Keratinocyte (primary cell): ENCODE measurements at regions not wholly inside any gene's neighbourhood (a gene's known extent, or its start where the extent isn't known, plus 50 kb on each side); places are given as distances from the start of the nearest gene placed in this dataset.

Experiments
- DNase-seq: peaks from one replicate; pipeline ENCODE4 v3.0.0-alpha.2; 2011; ENCODE audit warnings: low read depth, missing footprints, low spot score
- FAIRE-seq: peaks from 2 replicates; lab custom pipeline; 2011; peaks lifted over from hg19 to GRCh38; lab: Jason Lieb, UNC
- H2AFZ ChIP-seq: 2 replicates; pipeline ENCODE4 v1.6.0; 2012; ENCODE audit warnings: low read length, control low read depth, inconsistent platforms; ENCODE audit not compliant: control insufficient read depth
- H3K27ac ChIP-seq: 2 replicates; pipeline ENCODE4 v1.5.1; 2011; ENCODE audit warnings: low read length; ENCODE audit not compliant: control insufficient read depth, insufficient read depth
- H3K27me3 ChIP-seq: 3 replicates; pipeline ENCODE4 v1.6.0; 2011; ENCODE audit warnings: low read length; ENCODE audit not compliant: control insufficient read depth, insufficient read depth; ENCODE audit errors: extremely low read depth
- H3K36me3 ChIP-seq, 2 experiments: 2 replicates in 1 of 2; 3 replicates in 1 of 2; pipeline ENCODE4 v1.5.1; 2011; ENCODE audit warnings: low read length in 2 of 2, mild to moderate bottlenecking in 1 of 2; ENCODE audit not compliant: control insufficient read depth in 2 of 2, insufficient read depth in 2 of 2; ENCODE audit errors: extremely low read depth in 1 of 2
- H3K4me1 ChIP-seq: 3 replicates; pipeline ENCODE4 v1.5.1; 2011; ENCODE audit warnings: low read length; ENCODE audit not compliant: control insufficient read depth, insufficient read depth; ENCODE audit errors: extremely low read depth
- H3K4me2 ChIP-seq: 3 replicates; pipeline ENCODE4 v1.6.0; 2011; ENCODE audit warnings: low read depth, low read length; ENCODE audit not compliant: control insufficient read depth, insufficient read depth; ENCODE audit errors: extremely low read depth
- H3K4me3 ChIP-seq, 3 experiments: fragments of 200-600 bp in 1 of 3; sonication (generic) in 1 of 3; 2 replicates in 2 of 3; 3 replicates in 1 of 3; pipeline ENCODE4 v1.5.1; 2011 to 2016; ENCODE audit warnings: low read length in 3 of 3, mild to moderate bottlenecking in 3 of 3, control low read depth in 2 of 3, inconsistent platforms in 1 of 3, low read depth in 1 of 3, mixed read lengths in 1 of 3, mixed run types in 1 of 3, moderate library complexity in 1 of 3; ENCODE audit not compliant: control insufficient read depth in 2 of 3, insufficient read depth in 2 of 3; ENCODE audit errors: extremely low read depth in 1 of 3
- H3K79me2 ChIP-seq: 2 replicates; pipeline ENCODE4 v1.6.0; 2012; ENCODE audit warnings: low read length; ENCODE audit not compliant: control insufficient read depth, insufficient read depth
- H3K9ac ChIP-seq: 3 replicates; pipeline ENCODE4 v1.6.0; 2011; ENCODE audit warnings: low read length; ENCODE audit not compliant: control insufficient read depth, insufficient read depth; ENCODE audit errors: extremely low read depth
- H3K9me1 ChIP-seq: 3 replicates; pipeline ENCODE4 v1.6.0; 2011; ENCODE audit warnings: low read length; ENCODE audit not compliant: control insufficient read depth, insufficient read depth; ENCODE audit errors: extremely low read depth
- H3K9me3 ChIP-seq: 2 replicates; pipeline ENCODE4 v1.5.1; 2012; ENCODE audit warnings: low read depth, low read length; ENCODE audit not compliant: control insufficient read depth
- H4K20me1 ChIP-seq: 3 replicates; pipeline ENCODE4 v1.6.0; 2011; ENCODE audit warnings: low read length; ENCODE audit not compliant: control insufficient read depth, insufficient read depth; ENCODE audit errors: extremely low read depth
- CTCF ChIP-seq, 3 experiments: IDR thresholded peaks in 1 of 3; conservative IDR thresholded peaks in 1 of 3; optimal IDR thresholded peaks in 1 of 3; 2 replicates in 2 of 3; 3 replicates in 1 of 3; pipeline versions ENCODE3 to v1.5.1; 2011; ENCODE audit warnings: low read length in 3 of 3, mild to moderate bottlenecking in 3 of 3, moderate library complexity in 2 of 3, control low read depth in 1 of 3, inconsistent platforms in 1 of 3; ENCODE audit not compliant: insufficient read depth in 2 of 3; ENCODE audit errors: extremely low read depth in 1 of 3
- EZH2 ChIP-seq: IDR thresholded peaks from one replicate; pipeline ENCODE4 v1.6.1; 2012; ENCODE audit warnings: inconsistent platforms, mild to moderate bottlenecking, low read length, moderate library complexity
- dilution Hi-C: fragments of 300-500 bp; cut with MboI; formaldehyde crosslinking; loops from one replicate; pipeline ENCODE4 v1.7.0; 2020; ENCODE audit warnings: low sequenced_read_pairs; ENCODE audit not compliant: extremely low pct_ligation_motif_present

DNA sequence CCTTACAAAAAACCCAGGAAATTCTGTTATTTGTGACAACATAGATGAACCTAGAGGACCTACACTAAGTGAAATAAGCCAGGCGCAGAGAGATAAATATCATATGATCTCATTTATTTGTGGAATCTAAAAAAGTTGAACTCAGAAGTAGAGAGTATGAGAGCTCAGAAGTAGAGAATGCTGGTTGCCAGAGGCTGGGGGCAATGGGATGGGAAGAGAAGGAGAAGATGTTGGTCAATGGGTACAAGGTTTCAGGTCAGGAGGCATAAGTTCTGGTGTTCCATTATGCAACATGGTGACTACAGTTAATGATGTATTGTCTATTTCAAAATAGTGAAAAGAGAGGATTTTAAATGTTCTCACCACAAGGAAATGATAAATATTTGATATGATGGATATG lies 259.1 kb upstream of the POU3F1 start:
- Histone ChIP-seq H3K27me3 (no peaks in the 10 kb centered on the region), H3K9me3 (no peaks in the 10 kb centered on the region), H3K79me2 (no peaks in the 10 kb centered on the region), H3K9ac (no peak overlapping the region), H3K4me1 (peaks cover 10% of the 10 kb centered on the region), H3K9me1 (no peaks in the 10 kb centered on the region), H3K27ac (no peak overlapping the region), H3K4me2 (no peak overlapping the region), H2AFZ (no peak overlapping the region), H3K4me3 (no peak overlapping the region), H3K36me3 (no peaks in the 10 kb centered on the region), H4K20me1 (no peaks in the 10 kb centered on the region)
- TF ChIP-seq CTCF (optimal IDR thresholded peaks at IDR 0.05 in 1 of 3, IDR thresholded peaks at IDR 0.05 in 1 of 3, conservative IDR thresholded peaks at IDR 0.05 in 1 of 3; ENCODE audit: extremely low read depth in 1 of 3, insufficient read depth in 2 of 3, low read length in 3 of 3): no peak
- no peak for TF ChIP-seq EZH2
- dilution Hi-C loops: no loop called here
- DNase-seq (no peak), FAIRE-seq (no peak)

DNA sequence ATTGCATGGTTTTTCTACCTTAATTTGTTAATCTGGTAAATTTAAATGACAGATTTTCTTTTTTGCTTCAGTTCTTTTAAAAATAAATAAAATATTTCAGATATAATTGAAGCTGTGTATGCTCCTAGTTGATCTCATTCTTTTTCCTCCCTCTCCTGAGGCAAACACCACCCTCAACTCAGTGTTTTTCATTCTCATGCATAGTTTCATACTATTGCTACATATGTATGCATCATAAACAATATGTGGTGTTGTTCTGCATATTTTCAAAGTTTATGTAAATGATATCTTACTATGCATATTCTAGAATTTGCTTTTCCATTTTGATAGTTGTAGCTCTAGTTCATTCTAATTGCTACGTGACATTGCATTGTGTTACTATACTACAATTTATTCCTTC lies 257.2 kb upstream of the POU3F1 start:
- no peak for FAIRE-seq

More for the DNA sequence above, 257.2 kb upstream of the POU3F1 start:
- Histone ChIP-seq H3K9me3 (no peaks in the 10 kb centered on the region), H3K27ac (no peak overlapping the region), H3K9ac (no peak overlapping the region), H4K20me1 (no peaks in the 10 kb centered on the region), H2AFZ (no peak overlapping the region), H3K79me2 (no peaks in the 10 kb centered on the region), H3K36me3 (no peaks in the 10 kb centered on the region), H3K9me1 (no peaks in the 10 kb centered on the region), H3K4me3 (no peak overlapping the region), H3K4me2 (no peak overlapping the region), H3K27me3 (no peaks in the 10 kb centered on the region), H3K4me1 (peaks cover 3% of the 10 kb centered on the region)
- DNase-seq: no peak
- dilution Hi-C loops: no loop called here
- TF ChIP-seq CTCF (optimal IDR thresholded peaks at IDR 0.05 in 1 of 3, IDR thresholded peaks at IDR 0.05 in 1 of 3, conservative IDR thresholded peaks at IDR 0.05 in 1 of 3; ENCODE audit: extremely low read depth in 1 of 3, insufficient read depth in 2 of 3, low read length in 3 of 3): no peak
- no peak for TF ChIP-seq EZH2
